ENCODE measurements at regions not wholly inside any gene's neighbourhood (a gene's known extent, or its start where the extent isn't known, plus 50 kb on each side); places are given as distances from the start of the nearest gene placed in this dataset.

- TF ChIP-seq, protein P1, sequence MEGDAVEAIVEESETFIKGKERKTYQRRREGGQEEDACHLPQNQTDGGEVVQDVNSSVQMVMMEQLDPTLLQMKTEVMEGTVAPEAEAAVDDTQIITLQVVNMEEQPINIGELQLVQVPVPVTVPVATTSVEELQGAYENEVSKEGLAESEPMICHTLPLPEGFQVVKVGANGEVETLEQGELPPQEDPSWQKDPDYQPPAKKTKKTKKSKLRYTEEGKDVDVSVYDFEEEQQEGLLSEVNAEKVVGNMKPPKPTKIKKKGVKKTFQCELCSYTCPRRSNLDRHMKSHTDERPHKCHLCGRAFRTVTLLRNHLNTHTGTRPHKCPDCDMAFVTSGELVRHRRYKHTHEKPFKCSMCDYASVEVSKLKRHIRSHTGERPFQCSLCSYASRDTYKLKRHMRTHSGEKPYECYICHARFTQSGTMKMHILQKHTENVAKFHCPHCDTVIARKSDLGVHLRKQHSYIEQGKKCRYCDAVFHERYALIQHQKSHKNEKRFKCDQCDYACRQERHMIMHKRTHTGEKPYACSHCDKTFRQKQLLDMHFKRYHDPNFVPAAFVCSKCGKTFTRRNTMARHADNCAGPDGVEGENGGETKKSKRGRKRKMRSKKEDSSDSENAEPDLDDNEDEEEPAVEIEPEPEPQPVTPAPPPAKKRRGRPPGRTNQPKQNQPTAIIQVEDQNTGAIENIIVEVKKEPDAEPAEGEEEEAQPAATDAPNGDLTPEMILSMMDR (IDR thresholded peaks at IDR 0.05) = no peak
- TF ChIP-seq POLR2A (IDR thresholded peaks at IDR 0.05) (no peak), POLR2AphosphoS5 (IDR thresholded peaks at IDR 0.05) (no peak), EP300 (IDR thresholded peaks at IDR 0.05) (no peak)
Observed at GRCh38 chr5:20466512-20466911, 478.5 kb upstream of the CDH18 start.
